ENCODE measurements at regions not wholly inside any gene's neighbourhood (a gene's known extent, or its start where the extent isn't known, plus 50 kb on each side); places are given as distances from the start of the nearest gene placed in this dataset.

DNA sequence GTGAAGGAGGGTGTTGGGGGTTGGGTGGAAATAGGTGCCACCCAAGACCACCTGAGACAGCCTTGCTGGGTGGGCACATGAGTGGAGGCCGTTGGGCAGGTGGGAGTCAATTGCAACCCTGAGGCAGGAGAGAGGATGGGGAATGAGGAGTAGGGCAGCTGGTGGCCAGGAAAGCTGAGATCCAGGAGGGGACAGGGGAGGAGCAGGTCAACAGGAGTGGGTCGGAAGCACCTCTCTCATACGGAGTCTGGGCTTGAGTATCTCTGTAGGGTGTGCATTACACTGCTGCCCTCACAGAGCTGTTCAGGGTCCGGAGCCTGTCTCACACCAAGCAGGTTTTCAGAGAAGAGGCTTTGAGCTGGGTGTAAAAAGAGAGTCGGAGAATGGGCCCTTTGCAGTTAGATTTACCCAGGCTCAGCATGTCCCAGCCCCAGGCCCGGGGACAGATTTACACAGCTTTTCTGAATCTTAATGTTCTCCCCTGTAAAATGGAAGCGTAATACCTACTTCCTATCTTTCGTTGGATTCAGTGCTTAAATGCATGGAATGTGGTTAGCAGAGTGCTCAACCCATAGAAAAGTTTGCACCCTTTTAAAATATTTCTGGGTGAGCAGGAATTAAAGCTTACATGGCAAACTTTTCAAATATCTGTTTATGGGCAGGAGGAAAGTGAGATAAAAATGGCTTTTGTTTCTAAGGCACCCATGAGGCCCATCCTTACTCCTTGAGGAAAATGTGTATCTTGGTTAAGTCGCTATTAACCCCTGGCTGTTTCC is 144.0 kb upstream of the MYCN start:
- no peak for DNase-seq (ENCODE audit: insufficient read length)
- FAIRE-seq: no peak
- TF ChIP-seq POLR2AphosphoS5 (IDR thresholded peaks at IDR 0.05; ENCODE audit: low read depth, low read length) (no peak), TAF1 (IDR thresholded peaks at IDR 0.05; ENCODE audit: borderline replicate concordance, low read depth, low read length) (no peak), POLR2A (IDR thresholded peaks at IDR 0.05; ENCODE audit: low read depth, low read length) (no peak)

DNA sequence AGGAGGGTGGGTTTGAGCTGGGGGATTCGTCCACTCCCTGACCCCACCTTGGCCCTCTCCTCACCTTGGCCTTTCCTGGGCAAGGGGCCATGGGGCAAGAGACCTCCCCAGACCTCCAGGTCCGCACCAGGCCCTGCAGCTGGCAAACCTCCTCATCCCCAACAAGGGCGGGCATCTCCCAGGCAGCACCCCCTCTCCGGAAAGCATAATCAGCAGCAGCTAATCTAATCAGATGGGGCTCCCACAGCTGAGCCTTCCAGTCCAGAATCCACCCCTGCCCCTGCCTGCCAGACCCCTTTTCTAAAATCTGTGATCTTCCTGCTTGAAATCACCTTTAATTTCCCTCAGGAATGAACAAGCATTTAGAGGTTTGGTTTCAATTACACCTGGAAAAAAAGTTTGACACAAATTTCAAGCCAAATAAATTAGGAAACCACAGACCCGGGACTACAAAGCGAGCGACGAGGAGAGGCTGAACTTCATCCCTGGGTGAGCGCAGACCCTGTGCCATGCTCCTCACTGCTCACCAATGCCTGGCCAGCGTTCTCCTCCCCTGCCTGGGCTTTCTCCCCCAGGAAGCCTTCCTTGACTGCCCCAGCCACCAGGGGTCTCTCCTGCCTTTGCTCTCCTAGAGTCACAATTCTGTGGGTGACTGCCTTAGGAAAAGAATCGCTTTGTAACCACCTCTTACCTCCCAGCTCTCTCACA is 143.0 kb upstream of the MYCN start:
- DNase-seq (ENCODE audit: insufficient read length) (no peak), FAIRE-seq (no peak)
- TF ChIP-seq POLR2AphosphoS5 (IDR thresholded peaks at IDR 0.05; ENCODE audit: low read depth, low read length) (no peak), POLR2A (IDR thresholded peaks at IDR 0.05; ENCODE audit: low read depth, low read length) (no peak), TAF1 (IDR thresholded peaks at IDR 0.05; ENCODE audit: borderline replicate concordance, low read depth, low read length) (no peak)

DNA sequence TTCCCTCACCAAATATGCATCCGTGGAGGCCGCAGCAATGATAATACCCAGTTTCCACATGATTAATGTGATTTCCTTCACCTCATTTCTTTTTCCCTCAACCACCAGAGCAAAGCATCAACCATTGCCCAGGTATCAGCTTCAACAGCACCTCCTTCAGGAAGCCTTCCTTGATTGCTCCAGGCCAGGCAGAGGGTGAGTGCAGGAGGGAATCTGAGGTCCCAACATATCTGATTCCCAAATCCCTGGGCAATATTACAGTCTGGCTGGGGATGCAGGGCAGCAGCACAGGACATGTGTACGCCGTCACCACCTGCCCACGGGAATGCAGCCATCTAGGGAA is 142.4 kb upstream of the MYCN start:
- no peak for DNase-seq (ENCODE audit: insufficient read length)
- TF ChIP-seq POLR2A (IDR thresholded peaks at IDR 0.05; ENCODE audit: low read depth, low read length): no peak
- TF ChIP-seq TAF1 (IDR thresholded peaks at IDR 0.05; ENCODE audit: borderline replicate concordance, low read depth, low read length): no peak
- no peak for TF ChIP-seq POLR2AphosphoS5 (IDR thresholded peaks at IDR 0.05; ENCODE audit: low read depth, low read length)
- FAIRE-seq: no peak

DNA sequence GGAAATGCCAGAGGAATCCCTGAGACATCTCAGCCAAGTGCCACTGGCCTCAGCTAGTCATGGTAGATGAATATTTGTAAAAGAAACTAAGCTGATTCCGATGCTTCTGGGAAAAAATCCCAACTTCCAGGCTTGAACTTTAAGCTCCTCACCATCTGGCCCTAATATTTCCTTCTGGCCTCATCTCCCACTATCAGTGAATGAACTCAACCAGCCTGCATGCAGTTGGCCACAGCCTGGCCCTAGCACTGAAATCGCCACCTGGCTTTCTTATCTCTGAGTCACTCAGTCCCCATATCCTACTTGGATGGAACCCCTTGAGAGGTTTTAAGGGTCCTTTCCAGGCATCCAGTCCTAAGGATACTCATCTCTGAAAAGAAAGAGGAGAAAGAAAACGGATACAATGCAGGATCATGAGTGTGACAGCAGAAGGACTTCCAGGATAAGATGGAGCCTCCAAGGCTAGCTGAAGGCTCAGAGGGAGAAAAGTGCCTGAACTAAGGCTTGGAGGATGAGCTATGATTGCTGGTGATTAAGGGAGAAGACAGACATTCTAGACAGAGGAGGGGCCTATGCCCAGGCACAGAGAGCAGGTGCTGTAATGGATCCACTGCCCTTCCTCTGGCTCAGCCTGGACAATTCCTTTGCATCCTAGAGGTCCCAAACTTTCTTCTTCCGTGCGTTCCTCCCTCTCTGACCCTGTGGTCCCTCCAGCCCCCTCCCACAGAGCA is 141.5 kb upstream of the MYCN start:
- DNase-seq (ENCODE audit: insufficient read length) (no peak), FAIRE-seq (no peak)
- TF ChIP-seq TAF1 (IDR thresholded peaks at IDR 0.05; ENCODE audit: borderline replicate concordance, low read depth, low read length) (no peak), POLR2A (IDR thresholded peaks at IDR 0.05; ENCODE audit: low read depth, low read length) (no peak), POLR2AphosphoS5 (IDR thresholded peaks at IDR 0.05; ENCODE audit: low read depth, low read length) (no peak)

DNA sequence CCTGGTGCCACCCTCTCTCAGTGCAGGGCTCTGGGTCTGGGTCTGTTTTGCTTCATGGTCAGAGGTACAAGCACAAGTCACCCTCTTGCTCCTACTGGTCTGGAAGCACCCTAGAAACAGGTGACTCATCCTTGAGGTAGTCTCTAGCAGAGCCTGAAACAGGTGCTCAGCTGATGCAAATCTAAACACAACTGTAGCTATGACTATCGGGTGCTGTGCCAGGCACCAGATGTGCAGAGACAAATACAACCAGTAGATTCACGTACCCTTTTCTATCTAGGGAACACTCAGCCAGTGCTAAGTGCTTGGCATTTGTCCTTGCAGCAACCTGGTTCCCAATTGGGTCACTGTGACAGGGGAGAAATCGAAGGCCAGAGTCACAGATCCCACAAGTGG is 140.9 kb upstream of the MYCN start:
- TF ChIP-seq TAF1 (IDR thresholded peaks at IDR 0.05; ENCODE audit: borderline replicate concordance, low read depth, low read length): no peak
- TF ChIP-seq POLR2AphosphoS5 (IDR thresholded peaks at IDR 0.05; ENCODE audit: low read depth, low read length): no peak
- no peak for TF ChIP-seq POLR2A (IDR thresholded peaks at IDR 0.05; ENCODE audit: low read depth, low read length)
- FAIRE-seq: no peak
- DNase-seq (ENCODE audit: insufficient read length): no peak

DNA sequence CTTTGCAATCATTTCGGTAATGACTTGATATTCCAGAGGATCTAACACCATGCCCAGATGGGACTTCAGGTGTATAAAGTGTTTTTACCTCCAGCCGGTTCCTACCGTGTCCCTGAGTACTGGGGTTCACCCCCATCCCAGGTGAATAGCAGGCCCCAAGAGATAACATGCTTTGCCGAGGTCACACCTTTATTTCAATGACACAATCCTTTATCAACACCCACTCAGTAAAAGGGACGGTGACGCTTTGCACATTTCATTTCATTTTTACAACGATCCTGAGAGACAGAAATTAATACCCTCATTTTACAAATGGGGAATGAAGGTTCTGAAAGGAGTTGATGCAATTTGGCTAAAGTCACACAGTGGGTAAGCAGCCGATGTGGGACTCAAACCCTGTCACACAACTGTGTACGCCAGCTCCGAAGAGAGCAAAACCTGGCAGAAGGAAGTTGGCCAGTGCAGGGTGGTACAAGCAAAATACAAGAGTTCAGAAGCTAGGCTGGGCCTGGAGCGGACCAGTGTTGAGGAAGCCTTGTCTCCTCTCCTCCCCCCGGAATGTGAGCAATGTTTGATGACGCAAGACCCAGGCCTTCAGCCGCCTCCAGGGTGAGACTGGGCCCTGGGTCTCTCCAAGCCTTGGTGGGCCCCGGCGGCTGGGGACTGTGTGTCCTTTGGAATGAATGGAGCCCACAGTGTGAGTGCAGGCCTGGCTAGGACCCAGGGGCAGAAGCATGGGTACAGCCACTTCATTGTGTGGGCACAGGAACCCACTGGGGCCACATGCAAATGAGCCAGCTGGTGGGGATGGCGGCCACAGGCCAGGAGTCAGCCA is 139.6 kb upstream of the MYCN start:
- FAIRE-seq (no peak), DNase-seq (ENCODE audit: insufficient read length) (no peak)
- TF ChIP-seq POLR2AphosphoS5 (IDR thresholded peaks at IDR 0.05; ENCODE audit: low read depth, low read length) (no peak), TAF1 (IDR thresholded peaks at IDR 0.05; ENCODE audit: borderline replicate concordance, low read depth, low read length) (no peak), POLR2A (IDR thresholded peaks at IDR 0.05; ENCODE audit: low read depth, low read length) (no peak)

DNA sequence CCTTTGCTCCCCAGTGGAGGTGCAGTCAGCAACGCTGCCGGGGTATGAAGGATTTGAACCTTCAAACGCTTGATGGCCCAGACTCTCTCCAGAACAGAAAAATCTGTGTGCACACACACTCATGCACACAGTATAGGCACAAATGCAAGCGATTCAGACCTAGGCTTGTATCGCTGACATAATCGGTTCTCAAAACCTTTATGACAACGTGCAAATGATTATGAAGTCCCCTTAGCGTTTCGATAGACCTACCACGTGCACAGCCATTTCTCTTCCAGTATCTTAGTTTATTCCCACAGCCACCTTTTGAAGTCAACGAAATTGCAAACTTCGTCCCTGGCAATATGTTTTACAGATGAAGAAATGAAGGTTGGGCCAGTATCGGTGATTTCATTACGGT is 138.9 kb upstream of the MYCN start:
- DNase-seq (ENCODE audit: insufficient read length) (no peak), FAIRE-seq (no peak)
- TF ChIP-seq POLR2AphosphoS5 (IDR thresholded peaks at IDR 0.05; ENCODE audit: low read depth, low read length) (no peak), TAF1 (IDR thresholded peaks at IDR 0.05; ENCODE audit: borderline replicate concordance, low read depth, low read length) (no peak), POLR2A (IDR thresholded peaks at IDR 0.05; ENCODE audit: low read depth, low read length) (no peak)

DNA sequence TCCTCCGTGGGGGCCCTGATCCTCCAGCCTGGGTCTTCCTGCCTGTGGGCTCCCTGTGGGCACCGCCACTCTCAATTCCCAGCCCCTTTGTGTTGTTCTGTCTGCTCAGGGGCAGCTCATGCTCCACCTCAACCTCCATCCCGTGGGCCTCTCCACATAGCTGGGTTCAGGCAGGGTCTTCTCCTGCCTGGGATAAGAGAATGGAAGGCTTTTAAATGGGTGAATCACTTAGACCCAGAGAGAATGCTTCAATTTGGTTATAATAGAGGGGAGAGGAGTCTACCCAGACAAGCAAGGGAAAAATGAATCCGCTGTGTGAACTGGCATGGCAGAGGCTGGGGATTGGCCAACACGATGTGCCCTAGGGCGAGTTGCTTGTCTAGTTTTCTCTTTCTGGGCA is 138.4 kb upstream of the MYCN start:
- FAIRE-seq: no peak
- no peak for DNase-seq (ENCODE audit: insufficient read length)
- no peak for TF ChIP-seq POLR2AphosphoS5 (IDR thresholded peaks at IDR 0.05; ENCODE audit: low read depth, low read length)
- no peak for TF ChIP-seq TAF1 (IDR thresholded peaks at IDR 0.05; ENCODE audit: borderline replicate concordance, low read depth, low read length)
- no peak for TF ChIP-seq POLR2A (IDR thresholded peaks at IDR 0.05; ENCODE audit: low read depth, low read length)

DNA sequence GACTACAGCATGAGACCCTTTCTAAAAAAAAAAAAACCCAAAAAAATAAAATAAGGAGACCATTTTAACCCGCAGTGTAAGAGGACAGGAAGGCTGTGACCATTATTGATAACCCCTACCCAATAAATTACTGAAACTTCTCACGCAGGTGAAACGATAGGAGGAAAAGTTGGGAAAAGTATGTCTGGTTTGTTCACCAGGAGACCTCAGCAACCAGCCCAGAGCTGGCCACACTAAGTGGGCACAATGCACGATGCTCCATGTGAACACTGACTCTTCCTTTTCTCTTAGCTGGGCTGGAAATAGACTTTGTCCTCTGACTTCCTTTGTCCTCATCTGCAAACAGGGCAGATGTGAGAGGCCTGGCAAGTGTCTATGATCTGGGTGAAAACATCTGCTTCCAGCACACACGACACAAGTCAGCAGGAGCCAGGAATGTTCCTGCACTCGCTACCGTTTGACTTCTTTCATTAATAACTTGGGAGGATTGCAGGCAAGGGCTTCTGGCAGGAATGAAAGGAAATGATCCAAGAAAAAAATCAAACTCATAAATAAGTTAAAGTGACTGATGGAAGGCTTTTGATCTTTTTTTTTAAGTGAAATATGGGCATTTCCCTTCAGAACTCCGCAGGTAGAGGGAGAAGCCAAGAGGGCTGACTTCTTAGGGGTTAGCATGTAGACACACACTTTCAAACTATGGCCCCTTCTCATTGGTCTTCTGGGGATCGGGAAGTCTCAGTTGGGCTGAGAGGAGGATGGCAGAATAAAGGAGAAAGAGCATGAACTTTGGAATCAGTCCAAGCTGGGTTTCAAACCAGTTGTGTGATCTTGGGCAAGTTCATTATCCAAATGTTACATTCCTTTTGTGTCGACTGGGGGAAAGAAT is 137.4 kb upstream of the MYCN start:
- TF ChIP-seq POLR2A (IDR thresholded peaks at IDR 0.05; ENCODE audit: low read depth, low read length) (no peak), TAF1 (IDR thresholded peaks at IDR 0.05; ENCODE audit: borderline replicate concordance, low read depth, low read length) (no peak), POLR2AphosphoS5 (IDR thresholded peaks at IDR 0.05; ENCODE audit: low read depth, low read length) (no peak)
- FAIRE-seq (no peak), DNase-seq (ENCODE audit: insufficient read length) (no peak)

DNA sequence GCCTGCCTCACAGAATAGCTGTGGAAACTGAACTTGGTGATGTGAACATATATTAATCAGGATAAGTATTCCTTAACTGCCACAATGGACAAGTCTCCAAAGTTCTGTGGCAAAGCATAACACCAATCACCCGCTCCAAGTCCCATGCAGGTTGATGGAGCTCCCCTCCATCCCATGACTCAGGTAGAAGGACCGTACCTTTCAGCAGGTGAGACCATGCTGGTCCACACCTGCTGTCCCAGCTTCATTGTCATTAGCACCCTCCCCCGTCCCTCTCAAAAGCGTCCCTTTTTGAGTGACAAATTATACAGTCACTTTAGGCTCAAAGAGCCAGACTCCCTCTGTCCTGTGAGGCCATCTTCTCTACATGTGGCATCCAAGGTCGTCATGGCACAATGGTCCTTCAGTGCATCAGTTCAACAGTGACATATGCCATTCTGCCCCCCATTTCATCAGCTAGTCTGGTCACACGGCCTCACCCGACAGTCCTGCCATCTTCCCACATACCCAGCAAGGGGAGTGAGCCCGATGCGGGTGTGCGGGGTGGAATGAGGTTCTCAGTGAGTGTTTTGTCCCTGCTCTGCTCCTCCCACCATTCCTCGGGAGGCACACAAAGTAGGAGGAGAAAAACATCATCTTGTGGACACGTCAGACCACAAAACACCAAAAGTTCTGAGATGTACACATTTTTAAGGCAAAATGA is 136.7 kb upstream of the MYCN start:
- no peak for FAIRE-seq
- TF ChIP-seq POLR2A (IDR thresholded peaks at IDR 0.05; ENCODE audit: low read depth, low read length) (no peak), POLR2AphosphoS5 (IDR thresholded peaks at IDR 0.05; ENCODE audit: low read depth, low read length) (no peak), TAF1 (IDR thresholded peaks at IDR 0.05; ENCODE audit: borderline replicate concordance, low read depth, low read length) (no peak)

More for the DNA sequence above, 136.7 kb upstream of the MYCN start:
- DNase-seq (ENCODE audit: insufficient read length): no peak

All from GM12892 (cell line).